ENCODE measurements at regions not wholly inside any gene's neighbourhood (a gene's known extent, or its start where the extent isn't known, plus 50 kb on each side); places are given as distances from the start of the nearest gene placed in this dataset.

- TF ChIP-seq CTCF (conservative IDR thresholded peaks at IDR 0.05; ENCODE audit: low read depth, low read length) (no peak), BHLHE40 (IDR thresholded peaks at IDR 0.05; ENCODE audit: low read depth, low read length) (no peak), USF2 (IDR thresholded peaks at IDR 0.05; ENCODE audit: low read depth, low read length) (no peak), RAD21 (IDR thresholded peaks at IDR 0.05; ENCODE audit: low read length) (no peak), CHD1 (IDR thresholded peaks at IDR 0.05; ENCODE audit: low read depth, low read length) (no peak), CEBPB (IDR thresholded peaks at IDR 0.05; ENCODE audit: low read depth, low read length) (0 out of 2 replicates have a peak, but pooled peaks have one; percentile 29), POLR2A (IDR thresholded peaks at IDR 0.05; ENCODE audit: low read depth, low read length) (no peak), ELK1 (IDR thresholded peaks at IDR 0.05; ENCODE audit: borderline replicate concordance, low read depth, low read length) (no peak), FOS (IDR thresholded peaks at IDR 0.05; ENCODE audit: low read depth, low read length) (no peak), RCOR1 (IDR thresholded peaks at IDR 0.05; ENCODE audit: insufficient replicate concordance, low read length) (no peak), SMC3 (IDR thresholded peaks at IDR 0.05; ENCODE audit: low read depth, low read length) (no peak)
Measured at GRCh38 chr1:157274698-157275534, 136.7 kb upstream of the ETV3 start.
